ELF-1 (cell line): ENCODE measurements at regions not wholly inside any gene's neighbourhood (a gene's known extent, or its start where the extent isn't known, plus 50 kb on each side); places are given as distances from the start of the nearest gene placed in this dataset.
"Not testable (repeated sequence)": the region's sequence is repeated elsewhere in the genome, so short reads cannot be mapped to it uniquely, and the experiment has no call there.

ENCODE experiments used
- DNase-seq: peaks from one replicate; pipeline ENCODE4 v3.0.0-alpha.2; 2016; ENCODE audit warnings: low read depth, low spot score

GRCh38 chr11:104776501-104777170 lies 121.6 kb downstream of the CASP12 start:
- DNase-seq = peak; percentile 71

- DNase-seq = no peak
Observed at GRCh38 chr11:104774578-104774977, 123.7 kb downstream of the CASP12 start.

DNA sequence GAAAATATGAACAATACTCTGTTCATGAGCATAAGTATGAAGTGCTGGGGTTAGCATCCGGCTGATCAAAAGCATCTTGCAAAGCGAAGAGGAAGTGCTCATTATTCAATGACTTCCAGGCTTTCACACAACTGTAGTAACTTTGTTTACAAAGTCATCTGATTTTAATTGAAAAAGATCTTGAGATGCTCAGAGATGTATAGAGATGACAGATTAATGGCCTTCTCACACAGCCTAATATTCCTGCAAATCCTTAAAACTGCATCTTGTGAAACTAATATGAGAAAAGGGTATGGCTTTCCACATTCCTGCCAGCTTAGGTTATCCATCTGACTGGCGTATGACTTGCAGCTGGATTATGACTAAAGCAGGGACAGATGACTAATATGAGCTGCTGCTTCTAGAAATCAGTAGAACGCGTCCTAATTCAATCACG lies 125.4 kb downstream of the CASP12 start:
- no peak for DNase-seq

GRCh38 chr11:104771763-104772162 lies 126.5 kb downstream of the CASP12 start:
- no peak for DNase-seq

DNA sequence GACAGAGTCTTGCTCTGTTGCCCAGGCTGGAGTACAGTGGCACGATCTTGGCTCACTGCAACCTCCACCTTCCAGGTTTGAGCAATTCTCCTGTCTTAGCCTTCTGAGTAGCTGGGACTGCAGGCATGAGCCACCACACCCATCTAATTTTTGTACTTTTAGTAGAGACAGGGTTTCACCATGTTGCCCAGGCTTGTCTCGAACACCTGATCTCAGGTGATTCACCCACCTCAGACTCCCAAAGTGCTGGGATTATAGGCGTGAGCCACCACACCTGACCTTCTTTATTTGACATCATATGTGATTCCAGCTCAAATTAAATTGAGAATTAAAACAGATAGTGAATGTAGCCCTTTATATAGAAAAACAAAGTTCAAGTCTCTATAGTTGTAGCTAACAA lies 127.2 kb downstream of the CASP12 start:
- DNase-seq = not testable (repeated sequence)

GRCh38 chr11:104765401-104766095 lies 132.7 kb downstream of the CASP12 start:
- no peak for DNase-seq

DNA sequence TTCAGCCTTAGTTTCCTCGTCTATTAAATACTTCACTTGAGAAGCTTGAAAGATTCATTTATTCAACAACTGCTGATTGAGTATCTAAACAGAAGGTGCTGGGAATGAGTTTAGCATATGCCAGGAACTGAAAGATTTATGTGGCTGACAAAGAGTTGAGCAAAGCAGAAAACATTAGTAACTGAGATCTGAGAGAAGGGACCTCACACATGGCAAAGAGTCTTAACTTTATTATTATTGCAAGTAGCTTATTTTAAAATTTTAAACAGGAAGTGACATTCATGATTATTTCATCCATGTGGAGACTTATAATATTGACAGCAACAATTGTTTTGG lies 133.6 kb downstream of the CASP12 start:
- DNase-seq = no peak

DNA sequence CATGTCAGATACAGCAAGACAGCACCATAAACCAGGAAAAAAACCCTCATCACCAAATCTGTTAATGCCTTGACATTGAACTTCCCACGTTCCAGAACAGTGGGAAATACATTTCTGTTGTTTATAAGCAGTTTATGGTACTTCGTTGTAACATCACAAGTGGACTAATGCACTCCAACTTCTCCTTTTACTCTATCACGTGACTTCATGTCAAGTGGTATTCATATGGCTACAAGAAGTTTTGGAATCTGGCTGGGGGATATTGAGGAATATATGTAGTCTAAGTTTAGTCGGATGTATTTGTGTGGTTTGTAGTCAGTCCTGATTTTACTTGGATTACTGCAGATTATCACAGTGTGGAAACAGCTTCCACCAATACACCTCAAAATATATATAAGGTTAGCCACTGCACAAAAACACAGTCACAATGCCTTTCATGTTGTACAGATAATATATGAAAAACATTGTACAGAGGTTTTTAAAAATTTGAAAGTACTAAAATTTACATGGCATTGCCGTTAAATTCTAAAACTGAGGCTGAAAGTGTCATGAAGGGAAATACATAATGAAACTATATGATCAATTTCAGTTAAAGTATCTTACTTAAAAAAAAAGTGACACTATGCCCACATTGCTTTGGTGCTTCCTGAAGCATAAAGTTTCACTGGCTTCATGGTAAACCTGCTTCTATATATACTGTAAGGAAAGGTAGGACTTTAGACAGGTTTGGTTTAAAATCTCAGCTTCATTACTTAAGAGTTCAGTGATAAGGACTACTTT lies 134.1 kb downstream of the CASP12 start:
- DNase-seq = no peak

DNA sequence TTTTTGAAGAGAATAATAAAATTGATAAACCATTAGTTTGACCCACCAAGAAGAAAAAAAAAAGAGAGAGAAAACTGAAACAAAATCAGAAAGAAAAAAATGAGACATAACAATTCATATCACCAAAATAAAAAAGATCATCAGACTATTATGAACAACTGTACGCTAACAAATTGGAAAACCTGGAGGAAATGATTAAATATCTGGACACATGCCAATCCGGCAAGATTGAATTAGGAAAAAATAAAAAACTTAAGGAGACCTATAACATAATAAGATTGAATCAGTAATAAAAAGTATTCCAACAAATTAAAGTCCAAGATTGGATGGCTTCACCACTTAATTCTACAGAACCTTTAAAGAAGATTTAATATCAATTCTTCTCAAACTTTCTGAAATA lies 136.7 kb downstream of the CASP12 start:
- no peak for DNase-seq

DNA sequence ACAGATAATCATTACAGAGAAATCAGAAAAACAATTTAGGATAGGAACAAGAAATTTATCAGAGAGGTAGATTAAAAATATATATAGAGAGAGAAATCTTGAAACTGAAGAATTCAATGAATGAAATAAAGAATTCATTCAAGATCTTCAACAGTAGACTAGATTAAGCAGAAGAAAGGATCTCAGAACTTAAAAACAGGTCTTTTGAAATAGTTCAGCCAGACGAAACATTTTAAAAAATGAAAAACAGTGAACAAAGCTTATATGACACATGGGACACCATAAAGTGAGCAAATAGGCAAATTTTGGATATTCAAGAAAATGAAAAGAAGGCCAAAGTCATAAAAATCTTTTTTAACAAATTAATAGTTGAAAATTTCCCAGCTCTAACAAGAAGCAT lies 138.8 kb downstream of the CASP12 start:
- DNase-seq = no peak

GRCh38 chr11:104738918-104739317 lies 159.3 kb downstream of the CASP12 start:
- DNase-seq = no peak

- no peak for DNase-seq
Observed at GRCh38 chr11:104738208-104738607, 160.1 kb downstream of the CASP12 start.

DNA sequence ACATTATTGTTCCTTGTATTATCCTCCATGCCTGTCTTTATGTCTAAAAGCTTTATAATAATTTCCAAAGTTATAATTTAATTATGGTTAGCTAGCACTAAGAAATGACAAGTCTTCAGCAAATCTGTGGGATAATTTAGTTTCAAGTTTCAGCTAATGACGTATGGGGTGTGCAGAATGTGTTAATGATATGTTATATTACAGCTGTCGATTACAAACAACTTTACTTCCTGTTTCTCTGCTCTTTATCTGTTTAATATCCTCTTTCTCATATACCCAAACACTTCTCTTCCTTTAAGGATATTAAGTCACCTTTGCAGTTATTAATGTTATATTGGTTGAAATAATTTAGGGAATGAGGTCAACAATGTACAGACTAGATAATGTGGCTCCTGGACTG lies 161.8 kb downstream of the CASP12 start:
- no peak for DNase-seq

DNA sequence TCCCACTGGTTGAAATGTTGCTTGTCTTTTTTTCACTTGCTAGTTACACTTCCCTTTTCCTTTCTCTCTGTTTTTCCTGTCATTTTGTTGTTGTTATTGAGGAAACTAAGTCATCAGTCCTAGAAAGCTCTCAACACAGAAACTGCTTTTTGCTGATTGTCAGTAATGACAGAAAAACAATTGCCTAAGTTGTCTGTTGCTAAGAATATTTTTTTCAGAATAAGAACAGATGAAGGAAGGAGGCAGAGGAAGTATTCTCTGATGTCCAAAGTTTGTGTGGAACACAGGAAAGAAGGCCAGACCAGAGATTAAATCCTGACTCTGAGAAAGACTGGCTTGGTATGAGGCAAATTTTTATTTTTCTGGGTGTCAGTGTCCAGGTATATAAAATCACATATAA lies 163.3 kb downstream of the CASP12 start:
- no peak for DNase-seq

GRCh38 chr11:104731890-104732289 lies 166.4 kb downstream of the CASP12 start:
- DNase-seq = no peak

DNA sequence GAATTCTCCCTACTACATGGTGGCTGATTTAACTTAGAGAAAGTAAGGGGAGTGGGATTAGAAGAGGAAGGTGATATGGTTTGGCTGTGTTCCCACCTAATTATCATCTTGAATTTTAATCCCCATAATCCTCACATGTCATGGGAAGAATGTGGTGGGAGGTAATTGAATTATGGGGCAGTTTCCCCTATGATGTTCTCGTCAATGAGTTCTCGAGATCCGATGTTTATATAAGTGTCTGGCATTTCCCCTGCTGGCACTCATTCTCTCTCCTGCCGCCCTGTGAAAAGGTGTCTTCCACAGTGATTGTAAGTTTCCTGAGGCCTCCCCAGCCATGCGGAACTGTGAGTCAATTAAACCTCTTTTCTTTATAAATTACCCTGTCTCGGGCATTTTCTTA lies 169.3 kb downstream of the CASP12 start:
- no peak for DNase-seq

DNA sequence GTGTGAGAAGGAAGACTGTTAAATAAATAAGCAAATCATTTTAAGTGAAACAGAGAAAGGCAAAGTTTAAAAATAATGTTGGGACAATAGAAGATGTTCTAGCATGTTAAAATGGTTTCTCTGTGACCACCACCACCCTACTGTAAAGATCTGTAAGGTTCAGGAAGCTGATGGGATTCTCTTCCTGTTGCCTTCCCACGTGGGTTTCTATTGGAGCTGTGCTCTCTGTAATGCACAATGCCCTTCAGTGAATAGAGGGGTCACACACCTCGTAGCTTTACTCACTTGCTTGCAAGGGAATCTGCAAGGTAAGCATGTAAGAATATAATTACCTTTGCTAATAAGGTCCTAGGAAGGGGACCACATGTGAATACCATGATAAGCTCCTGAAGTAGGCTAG lies 170.5 kb downstream of the CASP12 start:
- DNase-seq = no peak

GRCh38 chr11:104727095-104727494 lies 171.2 kb downstream of the CASP12 start:
- DNase-seq = no peak

DNA sequence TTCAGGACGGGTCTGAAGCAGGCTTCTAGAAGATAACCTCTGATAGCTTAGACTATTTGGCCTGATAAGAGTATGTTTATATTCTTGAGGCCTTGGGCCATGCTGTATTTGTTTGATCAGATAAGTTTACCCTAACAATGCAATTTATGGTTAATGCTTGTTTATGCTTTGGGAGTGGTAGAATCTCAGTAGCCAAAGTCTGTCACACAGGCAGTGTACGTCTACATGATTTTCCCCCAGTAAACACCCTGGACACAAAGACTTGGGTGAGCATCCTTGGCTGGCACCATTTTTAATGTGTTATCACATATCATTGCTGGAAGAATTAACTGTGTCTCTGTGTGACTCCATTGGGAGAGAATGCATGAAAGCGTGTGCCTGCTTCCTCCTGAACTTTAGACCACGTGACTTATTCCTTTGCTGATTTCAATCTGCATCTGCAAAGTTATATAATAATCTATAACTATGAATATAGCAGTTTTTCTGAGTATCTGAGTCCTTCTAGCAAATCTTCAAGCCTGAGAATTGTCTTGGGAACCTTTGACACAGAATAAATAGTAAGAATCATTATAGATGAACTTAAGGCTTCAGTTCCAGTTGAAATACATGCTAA lies 172.4 kb downstream of the CASP12 start:
- DNase-seq = no peak

DNA sequence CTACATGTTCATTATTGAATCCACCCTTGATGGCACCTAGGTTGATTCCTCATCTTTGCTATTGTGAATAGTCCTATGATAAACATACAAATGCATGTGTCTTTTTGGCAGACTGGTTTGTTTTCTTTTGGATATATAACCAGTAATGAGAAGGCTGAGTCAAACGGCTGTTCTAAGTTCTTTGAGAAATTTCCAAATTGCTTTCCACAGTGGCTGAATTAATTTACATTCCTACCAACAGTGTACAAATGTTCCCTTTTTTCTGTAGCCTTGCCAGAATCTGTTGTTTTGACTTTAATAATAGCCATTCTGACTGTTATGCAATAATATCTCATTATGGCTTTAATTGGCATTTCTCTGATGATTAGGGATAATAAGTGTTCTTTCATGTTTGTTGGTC lies 184.9 kb downstream of the CASP12 start:
- DNase-seq = no peak

DNA sequence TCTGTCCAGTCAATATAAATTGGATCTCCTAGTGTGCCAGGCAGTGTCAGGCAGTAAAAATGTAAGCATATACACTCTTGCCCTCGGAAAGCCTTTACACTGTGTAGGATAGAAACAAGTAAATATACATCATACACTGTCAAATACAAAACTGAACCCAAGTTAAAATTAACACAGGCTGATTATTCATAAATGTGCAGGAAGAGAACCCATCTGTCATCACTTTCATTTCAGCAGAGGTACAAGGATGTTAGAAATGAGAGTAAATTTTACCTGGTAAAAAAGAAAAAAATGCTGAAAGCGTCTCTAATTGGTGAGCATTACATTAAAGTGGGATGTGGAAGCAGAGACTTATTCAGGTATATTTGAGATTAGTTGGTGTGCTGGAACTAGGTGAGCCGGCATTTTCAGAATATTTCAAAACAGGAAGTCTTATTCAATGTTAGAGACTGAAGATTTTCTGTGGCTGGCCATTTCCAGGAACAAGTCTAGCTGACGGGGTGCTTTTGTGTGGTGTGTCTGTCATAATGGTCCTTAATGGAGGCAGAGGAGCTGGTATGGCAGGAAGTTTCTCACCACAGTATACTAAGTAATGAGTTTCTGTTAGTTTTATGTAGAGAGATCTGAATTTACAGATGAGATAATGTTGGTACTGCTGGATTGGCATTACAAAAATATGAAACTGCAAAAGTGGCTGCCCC lies 192.6 kb downstream of the CASP12 start:
- no peak for DNase-seq

DNA sequence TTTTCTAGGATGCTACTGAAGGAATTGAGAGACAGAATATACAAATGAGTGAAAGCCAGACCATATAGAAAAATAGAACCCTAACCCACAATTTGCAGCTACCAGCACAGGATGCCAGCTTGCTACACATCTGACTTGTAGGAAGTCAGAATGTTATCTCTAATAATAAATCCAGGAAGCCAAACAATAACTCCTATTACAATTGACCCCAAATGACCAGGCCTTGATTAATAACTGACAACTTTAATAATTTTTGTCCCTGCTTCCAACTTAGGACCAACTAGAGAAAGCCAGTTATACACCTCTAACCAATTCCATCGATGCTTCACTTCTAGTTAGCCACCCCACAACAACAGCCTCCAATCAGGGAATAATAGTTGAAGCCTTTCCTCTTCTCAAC lies 193.4 kb downstream of the CASP12 start:
- no peak for DNase-seq
